Mesenchymal stem cell (in vitro differentiated cells and primary cell): ENCODE measurements at regions not wholly inside any gene's neighbourhood (a gene's known extent, or its start where the extent isn't known, plus 50 kb on each side); places are given as distances from the start of the nearest gene placed in this dataset.

Source experiments
- DNase-seq: peaks from one replicate; pipeline ENCODE4 v3.0.0-alpha.2; 2013
- H2AFZ ChIP-seq: one replicate; pipeline ENCODE4 v1.6.1; 2013; ENCODE audit warnings: low read depth, mild to moderate bottlenecking, control low read depth, inconsistent platforms, low read length, moderate library complexity
- H2AK5ac ChIP-seq: 2 replicates; pipeline ENCODE4 v1.6.1; 2013; ENCODE audit warnings: low read length, moderate library complexity, mild to moderate bottlenecking, inconsistent platforms; ENCODE audit not compliant: severe bottlenecking
- H2BK120ac ChIP-seq: one replicate; pipeline ENCODE4 v1.6.1; 2013; ENCODE audit warnings: low read depth, mild to moderate bottlenecking, inconsistent platforms, low read length, moderate library complexity
- H2BK12ac ChIP-seq, 2 experiments: one replicate each; pipeline ENCODE4 v1.6.1; 2013; ENCODE audit warnings: inconsistent platforms in 2 of 2, low read length in 2 of 2, mild to moderate bottlenecking in 2 of 2, moderate library complexity in 2 of 2, control low read depth in 1 of 2
- H2BK15ac ChIP-seq: one replicate; pipeline ENCODE4 v1.6.1; 2013; ENCODE audit warnings: mild to moderate bottlenecking, low read depth, inconsistent platforms; ENCODE audit not compliant: poor library complexity, severe bottlenecking
- H2BK5ac ChIP-seq: 2 replicates; pipeline ENCODE4 v1.6.1; 2013; ENCODE audit warnings: low read depth, mild to moderate bottlenecking, low read length, control low read depth, inconsistent platforms; ENCODE audit not compliant: poor library complexity, severe bottlenecking
- H3K14ac ChIP-seq, 2 experiments: one replicate each; pipeline ENCODE4 v1.6.1; 2013; ENCODE audit warnings: inconsistent platforms in 2 of 2, low read length in 2 of 2, control low read depth in 1 of 2, mild to moderate bottlenecking in 1 of 2, moderate library complexity in 1 of 2
- H3K18ac ChIP-seq, 2 experiments: one replicate each; pipeline ENCODE4 v1.6.1; 2013; ENCODE audit warnings: inconsistent platforms in 2 of 2, low read length in 2 of 2, control low read depth in 1 of 2, low read depth in 1 of 2, mild to moderate bottlenecking in 1 of 2
- H3K23ac ChIP-seq, 2 experiments: one replicate each; pipeline ENCODE4 v1.6.1; 2013; ENCODE audit warnings: inconsistent platforms in 2 of 2, low read length in 2 of 2, mild to moderate bottlenecking in 2 of 2, moderate library complexity in 2 of 2, control low read depth in 1 of 2
- H3K27ac ChIP-seq: 2 replicates; pipeline ENCODE4 v1.5.1; 2013; ENCODE audit warnings: mild to moderate bottlenecking, moderate library complexity, low read length, control low read depth, inconsistent platforms; ENCODE audit not compliant: poor library complexity, severe bottlenecking
- H3K27me3 ChIP-seq, 2 experiments: 2 replicates each; pipeline versions ENCODE4 v1.6.1 to v1.7.0; 2013; ENCODE audit warnings: low read length in 2 of 2, mild to moderate bottlenecking in 2 of 2, moderate library complexity in 2 of 2, control low read depth in 1 of 2, inconsistent platforms in 1 of 2; ENCODE audit not compliant: control insufficient read depth in 1 of 2, insufficient read depth in 1 of 2
- H3K36me3 ChIP-seq, 2 experiments: 2 replicates each; pipeline versions ENCODE4 v1.6.1 to v1.7.0; 2013; ENCODE audit warnings: low read length in 2 of 2, control low read depth in 1 of 2, inconsistent platforms in 1 of 2, low read depth in 1 of 2, mild to moderate bottlenecking in 1 of 2; ENCODE audit not compliant: insufficient read depth in 2 of 2, control insufficient read depth in 1 of 2
- H3K4ac ChIP-seq, 2 experiments: one replicate each; pipeline ENCODE4 v1.6.1; 2013; ENCODE audit warnings: inconsistent platforms in 2 of 2, low read length in 2 of 2, mild to moderate bottlenecking in 2 of 2, moderate library complexity in 2 of 2, control low read depth in 1 of 2, low read depth in 1 of 2
- H3K4me1 ChIP-seq: 2 replicates; pipeline ENCODE4 v1.6.1; 2013; ENCODE audit warnings: low read depth, low read length, control low read depth; ENCODE audit not compliant: control insufficient read depth, insufficient read depth
- H3K4me2 ChIP-seq: 2 replicates; pipeline ENCODE4 v1.6.1; 2013; ENCODE audit warnings: low read length, mild to moderate bottlenecking, inconsistent platforms; ENCODE audit not compliant: poor library complexity, severe bottlenecking
- H3K4me3 ChIP-seq, 2 experiments: 2 replicates each; pipeline versions ENCODE4 v1.5.1 to v1.7.0; 2013; ENCODE audit warnings: low read length in 2 of 2, mild to moderate bottlenecking in 2 of 2, control low read depth in 1 of 2, low read depth in 1 of 2; ENCODE audit not compliant: insufficient read depth in 1 of 2
- H3K79me1 ChIP-seq: replicated peaks from 2 replicates; pipeline ENCODE4 v1.6.1; 2013; ENCODE audit warnings: mild to moderate bottlenecking, control low read depth, low read length, inconsistent platforms; ENCODE audit not compliant: poor library complexity, severe bottlenecking
- H3K9ac ChIP-seq: 2 replicates; pipeline ENCODE4 v1.7.0; 2013; ENCODE audit warnings: mild to moderate bottlenecking, low read length, moderate library complexity
- H3K9me3 ChIP-seq: 2 replicates; pipeline ENCODE4 v1.7.0; 2013; ENCODE audit warnings: mild to moderate bottlenecking, low read length; ENCODE audit not compliant: control insufficient read depth
- H4K8ac ChIP-seq: one replicate; pipeline ENCODE4 v1.6.1; 2013; ENCODE audit warnings: inconsistent platforms, mild to moderate bottlenecking, low read length, moderate library complexity
- H4K91ac ChIP-seq: one replicate; pipeline ENCODE4 v1.6.1; 2013; ENCODE audit warnings: mild to moderate bottlenecking, low read length, inconsistent platforms
- WGBS: methylation state at CpG from one replicate; pipeline ENCODE4 v1.1.7; 2013; ENCODE audit warnings: mixed read lengths; 5-methylcytosine and 5-hydroxymethylcytosine counted together

DNA sequence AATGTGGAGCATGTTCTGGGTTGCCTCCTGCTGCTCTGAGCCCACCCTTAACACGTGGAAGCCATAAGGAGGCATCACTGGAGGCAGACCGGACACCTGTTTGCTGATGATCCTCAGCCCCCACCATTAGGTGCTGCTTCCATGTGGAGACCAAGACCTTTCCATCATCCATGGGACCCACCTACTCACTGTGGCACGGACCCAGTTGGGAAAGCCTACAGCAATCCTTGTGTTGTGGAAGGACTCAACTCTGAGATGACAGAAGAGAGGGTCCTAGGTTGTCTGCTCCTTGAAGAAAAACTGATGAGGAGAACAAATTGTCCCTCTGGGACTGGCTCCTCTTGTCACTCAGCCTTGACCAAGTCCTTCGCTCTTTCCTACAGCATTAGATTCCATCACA lies 86.5 kb upstream of the RAB12 start:
- Histone ChIP-seq H3K4me2 (no peak overlapping the region), H2BK5ac (no peak overlapping the region), H3K23ac (no peak overlapping the region), H2BK12ac (no peak overlapping the region), H4K91ac (no peak overlapping the region), H3K9me3 (peaks cover 15% of the 10 kb centered on the region), H3K79me1 (no peaks in the 10 kb centered on the region), H2AFZ (no peak overlapping the region), H3K14ac (no peak overlapping the region), H2BK15ac (peak overlapping the region; percentile 41), H3K18ac (no peak overlapping the region), H3K27ac (no peak overlapping the region), H3K27me3 (peaks cover 42 to 65% of the 10 kb centered on the region in 2 experiments), H3K36me3 (no peaks in the 10 kb centered on the region), H3K4me3 (no peak overlapping the region), H2BK120ac (no peak overlapping the region), H3K4me1 (no peaks in the 10 kb centered on the region), H2AK5ac (no peak overlapping the region), H4K8ac (no peak overlapping the region), H3K4ac (no peak overlapping the region), H3K9ac (no peak overlapping the region)
- no peak for DNase-seq
- 72% methylated on average over 4 of the region's 4 CpGs for WGBS

DNA sequence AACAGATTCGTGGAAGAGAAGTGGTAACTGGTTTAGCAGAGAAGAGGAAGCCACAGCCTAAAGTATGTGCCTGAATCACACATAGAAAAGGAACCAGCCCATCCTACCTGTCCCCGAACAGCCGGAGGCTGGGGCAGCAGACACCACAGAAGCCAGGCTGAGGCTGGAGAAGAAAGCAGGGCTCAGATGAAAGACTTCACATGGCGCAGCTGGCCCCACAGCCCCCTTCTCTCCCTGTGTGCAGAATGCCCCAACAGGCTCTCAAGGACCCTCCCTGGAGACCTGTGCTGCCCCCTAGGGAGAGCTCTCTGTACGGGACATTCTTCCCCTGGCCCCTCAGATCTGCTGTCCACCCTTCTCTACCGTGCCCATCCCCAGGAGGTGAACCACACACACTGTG lies 83.5 kb upstream of the RAB12 start:
- Histone ChIP-seq H3K9ac (no peak overlapping the region), H2AK5ac (no peak overlapping the region), H3K4me1 (no peaks in the 10 kb centered on the region), H3K23ac (no peak overlapping the region), H3K18ac (no peak overlapping the region), H3K9me3 (peaks cover 28% of the 10 kb centered on the region), H2AFZ (no peak overlapping the region), H4K8ac (no peak overlapping the region), H3K4me3 (no peak overlapping the region), H3K14ac (no peak overlapping the region), H3K36me3 (no peaks in the 10 kb centered on the region), H3K4me2 (no peak overlapping the region), H2BK15ac (no peak overlapping the region), H3K27ac (no peak overlapping the region), H4K91ac (no peak overlapping the region), H3K27me3 (peaks cover 47 to 51% of the 10 kb centered on the region in 2 experiments), H3K4ac (no peak overlapping the region), H2BK120ac (no peak overlapping the region), H2BK12ac (no peak overlapping the region), H2BK5ac (no peak overlapping the region), H3K79me1 (no peaks in the 10 kb centered on the region)
- no peak for DNase-seq
- WGBS = 73% methylated on average over 6 of the region's 6 CpGs

DNA sequence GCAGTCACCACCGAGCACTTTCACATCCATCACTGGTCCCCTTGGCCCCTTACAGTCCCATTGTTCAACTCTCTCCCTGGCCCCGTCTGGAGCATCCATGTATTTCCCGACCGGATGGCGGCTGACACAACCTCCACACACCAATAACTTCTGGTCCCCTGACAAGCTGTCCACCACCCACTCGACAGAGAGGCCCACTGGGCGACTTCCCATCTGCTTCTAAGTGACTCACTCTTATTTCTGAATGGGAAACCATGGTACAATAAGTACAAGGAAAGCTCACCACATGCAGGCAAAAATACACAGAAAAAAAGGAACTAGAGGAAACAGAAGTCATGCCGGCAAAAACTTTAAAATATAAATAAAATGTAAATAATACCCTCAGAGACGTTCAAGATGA lies 82.9 kb upstream of the RAB12 start:
- no peak overlapping the region for H3K9ac ChIP-seq
- no peak overlapping the region for H4K91ac ChIP-seq
- no peak overlapping the region for H3K14ac ChIP-seq
- H2BK15ac ChIP-seq = no peak overlapping the region
- H3K27me3 ChIP-seq = peaks cover 47 to 51% of the 10 kb centered on the region in 2 experiments
- H4K8ac ChIP-seq = no peak overlapping the region
- no peak overlapping the region for H2AFZ ChIP-seq
- no peak overlapping the region for H3K23ac ChIP-seq
- H3K4ac ChIP-seq = no peak overlapping the region
- H3K18ac ChIP-seq = no peak overlapping the region
- H2AK5ac ChIP-seq = no peak overlapping the region
- no peak overlapping the region for H3K4me3 ChIP-seq
- no peak overlapping the region for H2BK120ac ChIP-seq
- DNase-seq = no peak
- no peaks in the 10 kb centered on the region for H3K79me1 ChIP-seq
- H3K4me2 ChIP-seq = no peak overlapping the region
- WGBS = 59% methylated on average over 8 of the region's 9 CpGs
- H3K4me1 ChIP-seq = no peaks in the 10 kb centered on the region
- H2BK5ac ChIP-seq = no peak overlapping the region
- peaks cover 28% of the 10 kb centered on the region for H3K9me3 ChIP-seq
- H3K36me3 ChIP-seq = no peaks in the 10 kb centered on the region
- H3K27ac ChIP-seq = no peak overlapping the region
- H2BK12ac ChIP-seq = no peak overlapping the region

DNA sequence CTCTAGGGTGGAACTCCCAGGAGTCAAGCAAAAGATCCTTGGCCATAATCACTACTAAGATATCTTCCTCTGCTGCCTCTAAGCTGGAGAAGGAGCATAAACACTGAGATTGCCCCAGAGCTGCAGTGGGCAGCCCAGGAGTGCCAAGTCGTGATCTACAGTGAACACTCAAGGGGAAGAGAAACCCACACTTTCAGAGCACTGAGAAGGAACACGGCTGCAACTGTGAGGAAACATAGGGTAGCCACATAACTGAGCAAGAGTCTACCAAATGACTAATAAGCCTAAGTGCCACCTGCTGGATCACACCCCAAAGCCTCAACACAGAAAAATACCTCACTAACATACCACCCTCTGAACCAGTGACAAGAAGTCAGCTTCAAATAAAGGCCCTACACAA lies 79.6 kb upstream of the RAB12 start:
- no peak overlapping the region for H2BK12ac ChIP-seq
- H3K4me1 ChIP-seq = no peaks in the 10 kb centered on the region
- no peak for DNase-seq
- H2BK120ac ChIP-seq = no peak overlapping the region
- H3K23ac ChIP-seq = no peak overlapping the region
- H3K9me3 ChIP-seq = peaks cover 51% of the 10 kb centered on the region
- H2AK5ac ChIP-seq = no peak overlapping the region
- no peaks in the 10 kb centered on the region for H3K36me3 ChIP-seq
- H4K8ac ChIP-seq = no peak overlapping the region
- no peak overlapping the region for H3K14ac ChIP-seq
- peak overlapping the region; percentile 11 for H2AFZ ChIP-seq
- no peak overlapping the region for H2BK15ac ChIP-seq
- no peak overlapping the region for H3K4me2 ChIP-seq
- H3K18ac ChIP-seq = no peak overlapping the region
- no peak overlapping the region for H3K27ac ChIP-seq
- no peak overlapping the region for H3K4ac ChIP-seq
- no peak overlapping the region for H3K9ac ChIP-seq
- H3K27me3 ChIP-seq = peaks cover 17 to 33% of the 10 kb centered on the region in 2 experiments
- no peak overlapping the region for H2BK5ac ChIP-seq
- no peaks in the 10 kb centered on the region for H3K79me1 ChIP-seq
- no peak overlapping the region for H3K4me3 ChIP-seq
- 74% methylated on average over 2 of the region's 2 CpGs for WGBS
- H4K91ac ChIP-seq = no peak overlapping the region
